Trophoblast cell (in vitro differentiated cells and primary cell): ENCODE measurements at regions not wholly inside any gene's neighbourhood (a gene's known extent, or its start where the extent isn't known, plus 50 kb on each side); places are given as distances from the start of the nearest gene placed in this dataset.
A peak's percentile ranks its signal among the peaks of the same experiment; 100 is the strongest.
"Not testable (repeated sequence)": the region's sequence is repeated elsewhere in the genome, so short reads cannot be mapped to it uniquely, and the experiment has no call there.

Source experiments
- DNase-seq, 2 donors: peaks; one replicate each; pipeline ENCODE4 v3.0.0-alpha.2; 2016
- H2AFZ ChIP-seq: 2 replicates; pipeline ENCODE4 v1.6.1; 2013; ENCODE audit warnings: low read length, moderate library complexity, mild to moderate bottlenecking; ENCODE audit not compliant: insufficient read depth, poor library complexity
- H2AK5ac ChIP-seq: 2 replicates; pipeline ENCODE4 v1.6.1; 2013; ENCODE audit warnings: mild to moderate bottlenecking, low read length
- H2BK120ac ChIP-seq: 2 replicates; pipeline ENCODE4 v1.6.1; 2013; ENCODE audit warnings: low read length, mild to moderate bottlenecking, moderate library complexity; ENCODE audit not compliant: insufficient read depth, poor library complexity
- H2BK12ac ChIP-seq: 2 replicates; pipeline ENCODE4 v1.6.1; 2013; ENCODE audit warnings: mild to moderate bottlenecking, low read length, moderate library complexity
- H2BK5ac ChIP-seq: 2 replicates; pipeline ENCODE4 v1.6.1; 2013; ENCODE audit warnings: low read length, low read depth, moderate library complexity, mild to moderate bottlenecking; ENCODE audit not compliant: poor library complexity
- H3K14ac ChIP-seq: 2 replicates; pipeline ENCODE4 v1.6.1; 2013; ENCODE audit warnings: mild to moderate bottlenecking, low read length
- H3K18ac ChIP-seq: 2 replicates; pipeline ENCODE4 v1.6.1; 2013; ENCODE audit warnings: mild to moderate bottlenecking, low read length
- H3K23ac ChIP-seq: 2 replicates; pipeline ENCODE4 v1.6.1; 2013; ENCODE audit warnings: low read length
- H3K27ac ChIP-seq: 2 replicates; pipeline ENCODE4 v1.5.1; 2013; ENCODE audit warnings: low read depth, mild to moderate bottlenecking, inconsistent platforms, low read length, moderate library complexity
- H3K27me3 ChIP-seq: 2 replicates; pipeline ENCODE4 v1.6.1; 2013; ENCODE audit warnings: inconsistent platforms, mild to moderate bottlenecking, low read length, moderate library complexity; ENCODE audit not compliant: insufficient read depth
- H3K36me3 ChIP-seq, 2 experiments: 1 replicate in 1 of 2; 2 replicates in 1 of 2; pipeline ENCODE4 v1.6.1; 2013; ENCODE audit warnings: low read length in 2 of 2, mild to moderate bottlenecking in 2 of 2, moderate library complexity in 1 of 2; ENCODE audit not compliant: insufficient read depth in 2 of 2, control insufficient read depth in 1 of 2
- H3K4ac ChIP-seq: 2 replicates; pipeline ENCODE4 v1.6.1; 2013; ENCODE audit warnings: low read depth, mild to moderate bottlenecking, low read length, moderate library complexity
- H3K4me1 ChIP-seq, 2 experiments: 1 replicate in 1 of 2; 2 replicates in 1 of 2; pipeline ENCODE4 v1.6.1; 2013; ENCODE audit warnings: low read length in 2 of 2, mild to moderate bottlenecking in 2 of 2, moderate library complexity in 1 of 2; ENCODE audit not compliant: insufficient read depth in 2 of 2, control insufficient read depth in 1 of 2
- H3K4me2 ChIP-seq: 2 replicates; pipeline ENCODE4 v1.6.1; 2013; ENCODE audit warnings: inconsistent platforms, mild to moderate bottlenecking, low read length, moderate library complexity
- H3K4me3 ChIP-seq: 2 replicates; pipeline ENCODE4 v1.5.1; 2013; ENCODE audit warnings: mild to moderate bottlenecking, low read depth, low read length, inconsistent platforms
- H3K79me1 ChIP-seq: one replicate; pipeline ENCODE4 v1.6.1; 2013; ENCODE audit warnings: low read length
- H3K79me2 ChIP-seq: 2 replicates; pipeline ENCODE4 v1.6.1; 2013; ENCODE audit warnings: low read length, mild to moderate bottlenecking; ENCODE audit not compliant: control insufficient read depth, insufficient read depth, poor library complexity
- H3K9ac ChIP-seq: 2 replicates; pipeline ENCODE4 v1.6.1; 2013; ENCODE audit warnings: mild to moderate bottlenecking, low read length
- H3K9me3 ChIP-seq: 2 replicates; pipeline ENCODE4 v1.6.1; 2013; ENCODE audit warnings: low read depth, mild to moderate bottlenecking, control low read depth, inconsistent platforms, low read length; ENCODE audit not compliant: insufficient read depth
- H4K12ac ChIP-seq: 2 replicates; pipeline ENCODE4 v1.6.1; 2013; ENCODE audit warnings: low read depth, mild to moderate bottlenecking, low read length, moderate library complexity
- H4K8ac ChIP-seq: 2 replicates; pipeline ENCODE4 v1.6.1; 2013; ENCODE audit warnings: low read depth, mild to moderate bottlenecking, low read length, moderate library complexity
- H4K91ac ChIP-seq: one replicate; pipeline ENCODE4 v1.6.1; 2013; ENCODE audit warnings: low read depth, mild to moderate bottlenecking, low read length, moderate library complexity
- WGBS: extraction: QIAGEN DNeasy Blood & Tissue Kit; methylation state at CpG from one replicate; pipeline ENCODE4 v1.1.7; 2013; ENCODE audit warnings: missing lambda C conversion rate; ENCODE audit not compliant: insufficient read length, insufficient coverage; ENCODE audit errors: extremely low coverage; 5-methylcytosine and 5-hydroxymethylcytosine counted together

DNA sequence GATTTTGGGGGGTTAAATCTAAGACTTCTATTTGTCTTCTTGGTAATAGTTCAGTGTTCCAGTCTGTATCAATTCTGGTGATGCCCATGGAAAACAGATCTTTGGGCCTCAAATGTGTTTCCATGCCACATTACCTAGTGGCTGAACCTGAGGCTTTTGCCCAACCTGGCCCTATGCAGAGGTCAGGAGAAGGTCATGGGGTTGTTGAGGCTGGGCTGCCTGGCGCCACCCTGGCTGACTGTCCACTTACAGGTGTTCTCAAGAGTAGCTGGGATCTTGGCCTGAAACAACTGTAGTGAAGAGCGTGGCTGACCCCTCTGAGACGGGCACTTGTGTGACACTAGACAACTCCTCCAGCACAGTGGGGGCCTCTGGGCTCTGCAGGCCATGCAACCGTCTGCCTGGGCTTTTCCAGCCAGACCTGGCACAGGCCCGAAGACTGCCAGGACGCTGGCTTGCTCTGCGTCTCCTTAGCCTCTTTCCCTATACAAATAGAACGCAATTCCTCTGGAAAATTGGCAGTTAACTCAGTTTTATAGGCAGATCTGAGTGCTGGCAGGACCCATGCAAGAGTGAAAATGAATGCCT is 127.8 kb downstream of the TRIM43 start:
- Histone ChIP-seq H2AFZ (no peak overlapping the region), H3K27me3 (no peaks in the 10 kb centered on the region), H2BK120ac (no peak overlapping the region), H3K4me3 (no peak overlapping the region), H3K36me3 (no peaks in the 10 kb centered on the region), H2BK5ac (no peak overlapping the region), H3K18ac (no peak overlapping the region), H4K8ac (no peak overlapping the region), H4K91ac (no peak overlapping the region), H3K4ac (no peak overlapping the region), H3K79me1 (no peaks in the 10 kb centered on the region), H3K4me2 (no peak overlapping the region), H3K79me2 (no peaks in the 10 kb centered on the region), H3K4me1 (no peaks in the 10 kb centered on the region), H3K14ac (no peak overlapping the region), H4K12ac (no peak overlapping the region), H3K9me3 (no peaks in the 10 kb centered on the region), H3K23ac (no peak overlapping the region), H2BK12ac (no peak overlapping the region), H3K27ac (no peak overlapping the region), H3K9ac (peak overlapping the region; percentile 40), H2AK5ac (no peak overlapping the region)
- no CpG with 5 or more reads among the region's 8 CpGs for WGBS
- no peak for DNase-seq

GRCh38 chr2:95721726-95722125 is 129.9 kb downstream of the TRIM43 start:
- H2BK120ac ChIP-seq = no peak overlapping the region
- H3K4me2 ChIP-seq = no peak overlapping the region
- no peak overlapping the region for H3K23ac ChIP-seq
- H3K14ac ChIP-seq = no peak overlapping the region
- no peak overlapping the region for H3K9ac ChIP-seq
- no peak overlapping the region for H3K18ac ChIP-seq
- no peaks in the 10 kb centered on the region for H3K79me2 ChIP-seq
- no peak for DNase-seq
- no peak overlapping the region for H3K4ac ChIP-seq
- no peak overlapping the region for H4K12ac ChIP-seq
- no peaks in the 10 kb centered on the region for H3K4me1 ChIP-seq
- H4K8ac ChIP-seq = no peak overlapping the region
- H2AFZ ChIP-seq = no peak overlapping the region
- no peak overlapping the region for H2AK5ac ChIP-seq
- no peaks in the 10 kb centered on the region for H3K36me3 ChIP-seq
- H4K91ac ChIP-seq = no peak overlapping the region
- H3K9me3 ChIP-seq = no peaks in the 10 kb centered on the region
- H3K4me3 ChIP-seq = no peak overlapping the region
- no peak overlapping the region for H2BK12ac ChIP-seq
- no peaks in the 10 kb centered on the region for H3K27me3 ChIP-seq
- no CpG with 5 or more reads among the region's 8 CpGs for WGBS
- no peak overlapping the region for H3K27ac ChIP-seq
- H2BK5ac ChIP-seq = no peak overlapping the region
- H3K79me1 ChIP-seq = no peaks in the 10 kb centered on the region

DNA sequence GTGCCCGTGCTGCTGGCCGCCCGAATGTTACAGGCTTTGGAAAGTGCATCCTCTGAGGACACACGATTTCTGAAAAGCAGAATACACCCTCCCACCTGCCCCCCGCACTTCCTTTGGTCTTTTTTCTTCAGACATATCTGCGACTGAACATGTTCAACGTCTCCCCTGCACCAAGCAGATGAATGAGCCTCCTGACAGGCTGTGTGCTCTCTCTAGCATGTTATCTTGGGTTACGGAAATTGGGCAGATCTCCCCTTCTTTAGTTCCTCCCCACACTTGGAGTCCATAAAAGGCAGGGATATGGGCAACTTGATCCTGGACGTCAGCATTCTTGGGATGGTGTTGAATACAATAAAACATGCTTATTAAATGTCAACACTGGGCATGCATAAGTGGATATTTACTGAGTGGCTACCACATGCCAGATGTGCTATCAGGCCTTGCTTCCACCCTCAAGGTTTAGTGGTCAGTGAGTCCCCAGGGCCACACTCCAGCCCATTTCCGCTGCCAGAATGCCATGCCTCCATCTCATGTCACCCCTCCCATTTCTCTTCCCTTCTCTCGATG is 130.4 kb downstream of the TRIM43 start:
- no peaks in the 10 kb centered on the region for H3K27me3 ChIP-seq
- no peak overlapping the region for H2BK5ac ChIP-seq
- no peak overlapping the region for H2AK5ac ChIP-seq
- H3K23ac ChIP-seq = no peak overlapping the region
- H3K4me2 ChIP-seq = no peak overlapping the region
- no peak for DNase-seq
- H2BK12ac ChIP-seq = no peak overlapping the region
- no peaks in the 10 kb centered on the region for H3K79me2 ChIP-seq
- H3K9me3 ChIP-seq = no peaks in the 10 kb centered on the region
- H3K4me1 ChIP-seq = no peaks in the 10 kb centered on the region
- H3K18ac ChIP-seq = no peak overlapping the region
- H2AFZ ChIP-seq = no peak overlapping the region
- H3K36me3 ChIP-seq = no peaks in the 10 kb centered on the region
- no peak overlapping the region for H3K4ac ChIP-seq
- no peak overlapping the region for H3K27ac ChIP-seq
- no peak overlapping the region for H3K4me3 ChIP-seq
- H4K91ac ChIP-seq = no peak overlapping the region
- H4K12ac ChIP-seq = no peak overlapping the region
- no peaks in the 10 kb centered on the region for H3K79me1 ChIP-seq
- no peak overlapping the region for H3K9ac ChIP-seq
- no peak overlapping the region for H4K8ac ChIP-seq
- no CpG with 5 or more reads among the region's 11 CpGs for WGBS
- H3K14ac ChIP-seq = no peak overlapping the region
- no peak overlapping the region for H2BK120ac ChIP-seq

DNA sequence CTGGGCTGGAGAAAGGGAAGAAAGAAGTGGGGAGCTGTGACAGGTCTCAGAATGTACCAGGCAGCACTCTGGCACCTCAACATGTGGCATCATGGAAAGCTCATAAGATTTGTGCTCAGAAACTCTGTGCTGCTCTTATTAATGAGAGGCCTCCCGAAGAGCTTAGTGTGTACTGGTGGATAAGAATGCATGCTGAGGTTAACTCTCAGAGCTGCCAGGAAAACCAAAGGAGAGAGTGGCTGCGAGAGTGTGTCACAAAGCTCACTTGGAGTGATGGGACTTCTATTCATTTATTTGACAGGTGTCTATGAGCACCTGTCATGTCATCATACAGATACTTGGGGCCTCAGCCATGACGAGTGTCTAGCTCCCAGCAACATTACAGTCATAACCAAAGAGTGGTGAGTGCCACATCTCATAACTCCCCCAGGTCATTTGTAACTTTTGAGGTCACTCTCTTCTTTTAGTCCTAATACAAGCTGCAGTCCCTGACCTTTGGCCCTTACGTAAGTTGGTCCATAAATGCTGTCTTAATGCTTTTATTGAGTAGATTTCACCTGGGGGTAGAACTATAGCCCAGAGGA is 131.9 kb downstream of the TRIM43 start:
- not testable (repeated sequence) for H3K9me3 ChIP-seq, H3K79me1 ChIP-seq, H3K4me2 ChIP-seq, H3K4me3 ChIP-seq, DNase-seq, H3K27me3 ChIP-seq, H3K9ac ChIP-seq, H3K4ac ChIP-seq, H4K91ac ChIP-seq, H3K23ac ChIP-seq, H2AK5ac ChIP-seq, H2BK120ac ChIP-seq, H2AFZ ChIP-seq, H3K79me2 ChIP-seq, H2BK12ac ChIP-seq, H2BK5ac ChIP-seq, H3K18ac ChIP-seq, H4K12ac ChIP-seq, H3K4me1 ChIP-seq, H3K36me3 ChIP-seq, H4K8ac ChIP-seq, H3K27ac ChIP-seq, H3K14ac ChIP-seq
- no CpG with 5 or more reads among the region's 4 CpGs for WGBS
